T-helper 17 cell (primary cell): ENCODE measurements at regions not wholly inside any gene's neighbourhood (a gene's known extent, or its start where the extent isn't known, plus 50 kb on each side); places are given as distances from the start of the nearest gene placed in this dataset.

ENCODE experiments used
- ATAC-seq: fragments of 150-1000 bp; cut with Tn5 transposase; 2 replicates; pipeline ENCODE4 v1.10.0; 2021; ENCODE audit warnings: mild to moderate bottlenecking, moderate library complexity
- DNase-seq, 3 donors: peaks; one replicate each; pipeline versions ENCODE4 v3.0.0 to v3.0.0-alpha.2; 2020 to 2021
- H3K9me3 ChIP-seq: one replicate; pipeline ENCODE4 v1.7.0; 2013; ENCODE audit warnings: low read length, mild to moderate bottlenecking; ENCODE audit not compliant: control insufficient read depth, poor library complexity, severe bottlenecking
- H3K27ac Mint-ChIP-seq: one replicate; pipeline ENCODE4 v1.8.0; 2022; ENCODE audit warnings: mild to moderate bottlenecking, moderate library complexity, mixed read lengths
- H3K27me3 Mint-ChIP-seq: one replicate; pipeline ENCODE4 v1.8.0; 2022; ENCODE audit warnings: mixed read lengths
- H3K36me3 Mint-ChIP-seq: one replicate; pipeline ENCODE4 v1.8.0; 2022; ENCODE audit warnings: low read depth, mixed read lengths
- H3K4me1 Mint-ChIP-seq: one replicate; pipeline ENCODE4 v1.8.0; 2022; ENCODE audit warnings: mild to moderate bottlenecking, mixed read lengths
- H3K4me3 Mint-ChIP-seq: one replicate; pipeline ENCODE4 v1.8.0; 2022; ENCODE audit warnings: mild to moderate bottlenecking, moderate library complexity, mixed read lengths

GRCh38 chr2:152227969-152228592, 52.5 kb upstream of the STAM2 start:
- H3K4me3 Mint-ChIP-seq, result no peak overlapping the region
- no peaks in the 10 kb centered on the region for H3K36me3 Mint-ChIP-seq
- H3K9me3 ChIP-seq, result no peaks in the 10 kb centered on the region
- no peak for DNase-seq
- no peak overlapping the region for H3K27ac Mint-ChIP-seq
- ATAC-seq, result no peak
- H3K27me3 Mint-ChIP-seq, result no peaks in the 10 kb centered on the region
- no peaks in the 10 kb centered on the region for H3K4me1 Mint-ChIP-seq

GRCh38 chr2:152231446-152231845, 55.9 kb upstream of the STAM2 start:
- Mint-ChIP-seq H3K27me3 (peaks cover 5% of the 10 kb centered on the region), H3K27ac (no peak overlapping the region), H3K36me3 (no peaks in the 10 kb centered on the region), H3K4me1 (no peaks in the 10 kb centered on the region), H3K4me3 (no peak overlapping the region)
- no peak for DNase-seq
- no peaks in the 10 kb centered on the region for H3K9me3 ChIP-seq
- ATAC-seq, result no peak

- no peak for DNase-seq
- Mint-ChIP-seq H3K4me1 (no peaks in the 10 kb centered on the region), H3K27ac (no peak overlapping the region), H3K4me3 (no peak overlapping the region), H3K27me3 (peaks cover 5% of the 10 kb centered on the region), H3K36me3 (no peaks in the 10 kb centered on the region)
- ATAC-seq, result no peak
- H3K9me3 ChIP-seq, result no peaks in the 10 kb centered on the region
Measured at GRCh38 chr2:152234277-152234676, 58.7 kb upstream of the STAM2 start.

DNA sequence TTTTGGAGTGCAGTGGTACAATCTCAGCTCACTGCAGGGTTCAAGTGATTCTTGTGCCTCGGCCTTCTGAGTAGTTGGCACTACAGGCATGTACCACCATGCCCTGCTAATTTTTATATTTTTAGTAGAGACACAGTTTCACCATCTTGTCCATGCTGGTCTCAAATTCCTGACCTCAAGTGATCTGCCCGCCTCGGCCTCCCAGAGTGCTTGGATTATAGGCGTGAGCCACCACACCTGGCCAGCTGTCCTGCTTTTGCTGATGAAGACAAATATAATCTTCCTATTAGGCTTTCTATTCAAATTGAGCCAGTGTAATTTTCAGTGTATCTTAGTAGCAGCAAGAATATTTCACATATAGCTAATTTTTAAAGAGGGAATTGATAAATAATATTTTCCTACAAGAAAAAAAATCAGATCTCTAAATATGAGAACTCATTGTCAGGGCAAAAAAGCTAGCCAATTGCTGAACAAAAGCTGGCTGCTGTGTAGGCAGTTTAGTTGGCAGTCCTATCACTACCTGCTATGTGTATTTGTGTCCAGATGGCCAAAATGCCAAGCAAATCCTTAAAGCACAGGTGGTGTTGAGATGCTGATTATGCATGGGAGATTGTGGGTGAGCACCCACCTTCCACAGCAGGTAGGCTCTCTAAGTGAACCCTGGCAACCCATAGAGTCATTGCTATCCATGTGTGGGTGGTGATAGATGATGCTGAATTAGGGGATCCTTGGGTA, 60.8 kb upstream of the STAM2 start:
- peaks cover 3% of the 10 kb centered on the region for H3K9me3 ChIP-seq
- ATAC-seq (no peak), DNase-seq (no peak)
- H3K27ac Mint-ChIP-seq, result no peak overlapping the region
- no peaks in the 10 kb centered on the region for H3K36me3 Mint-ChIP-seq
- H3K4me3 Mint-ChIP-seq, result no peak overlapping the region
- no peaks in the 10 kb centered on the region for H3K4me1 Mint-ChIP-seq
- peaks cover 5% of the 10 kb centered on the region for H3K27me3 Mint-ChIP-seq

DNA sequence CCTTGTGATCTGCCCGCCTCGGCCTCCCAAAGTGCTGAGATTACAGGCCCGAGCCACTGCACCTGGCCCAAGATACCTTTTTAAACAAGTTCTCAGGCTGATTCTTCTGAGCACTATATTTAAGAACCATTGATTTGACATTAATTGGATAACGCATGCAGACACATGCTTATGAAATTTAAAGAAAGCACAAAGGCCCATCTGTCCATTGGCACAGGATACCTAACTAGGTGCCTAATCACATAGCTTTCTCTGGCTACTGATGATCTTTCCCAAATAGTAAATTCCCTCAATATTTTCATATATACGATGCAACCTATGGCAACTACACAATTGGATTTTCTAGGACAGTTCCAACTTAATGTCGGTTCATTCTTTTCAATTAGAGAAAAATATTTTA, 62.5 kb upstream of the STAM2 start:
- Mint-ChIP-seq H3K4me1 (no peaks in the 10 kb centered on the region), H3K27me3 (peaks cover 5% of the 10 kb centered on the region), H3K36me3 (no peaks in the 10 kb centered on the region), H3K4me3 (no peak overlapping the region), H3K27ac (no peak overlapping the region)
- ATAC-seq (no peak), DNase-seq (no peak)
- peaks cover 3% of the 10 kb centered on the region for H3K9me3 ChIP-seq

GRCh38 chr2:152240559-152241231, 65.1 kb upstream of the STAM2 start:
- Mint-ChIP-seq H3K4me3 (no peak overlapping the region), H3K36me3 (no peaks in the 10 kb centered on the region), H3K27ac (no peak overlapping the region), H3K4me1 (no peaks in the 10 kb centered on the region), H3K27me3 (peaks cover 7% of the 10 kb centered on the region)
- no peak for DNase-seq
- peaks cover 3% of the 10 kb centered on the region for H3K9me3 ChIP-seq
- ATAC-seq, result no peak

- no peak for ATAC-seq
- peaks cover 11% of the 10 kb centered on the region for H3K27me3 Mint-ChIP-seq
- no peak for DNase-seq
- no peaks in the 10 kb centered on the region for H3K36me3 Mint-ChIP-seq
- H3K4me1 Mint-ChIP-seq, result no peaks in the 10 kb centered on the region
- no peak overlapping the region for H3K27ac Mint-ChIP-seq
- no peak overlapping the region for H3K4me3 Mint-ChIP-seq
- H3K9me3 ChIP-seq, result peaks cover 3% of the 10 kb centered on the region
Measured at GRCh38 chr2:152241948-152242729, 66.6 kb upstream of the STAM2 start.

GRCh38 chr2:152242787-152243472, 67.4 kb upstream of the STAM2 start:
- Mint-ChIP-seq H3K27ac (no peak overlapping the region), H3K36me3 (no peaks in the 10 kb centered on the region), H3K4me3 (no peak overlapping the region), H3K4me1 (no peaks in the 10 kb centered on the region), H3K27me3 (peaks cover 11% of the 10 kb centered on the region)
- ATAC-seq, result no peak
- H3K9me3 ChIP-seq, result peaks cover 3% of the 10 kb centered on the region
- DNase-seq, result no peak

DNA sequence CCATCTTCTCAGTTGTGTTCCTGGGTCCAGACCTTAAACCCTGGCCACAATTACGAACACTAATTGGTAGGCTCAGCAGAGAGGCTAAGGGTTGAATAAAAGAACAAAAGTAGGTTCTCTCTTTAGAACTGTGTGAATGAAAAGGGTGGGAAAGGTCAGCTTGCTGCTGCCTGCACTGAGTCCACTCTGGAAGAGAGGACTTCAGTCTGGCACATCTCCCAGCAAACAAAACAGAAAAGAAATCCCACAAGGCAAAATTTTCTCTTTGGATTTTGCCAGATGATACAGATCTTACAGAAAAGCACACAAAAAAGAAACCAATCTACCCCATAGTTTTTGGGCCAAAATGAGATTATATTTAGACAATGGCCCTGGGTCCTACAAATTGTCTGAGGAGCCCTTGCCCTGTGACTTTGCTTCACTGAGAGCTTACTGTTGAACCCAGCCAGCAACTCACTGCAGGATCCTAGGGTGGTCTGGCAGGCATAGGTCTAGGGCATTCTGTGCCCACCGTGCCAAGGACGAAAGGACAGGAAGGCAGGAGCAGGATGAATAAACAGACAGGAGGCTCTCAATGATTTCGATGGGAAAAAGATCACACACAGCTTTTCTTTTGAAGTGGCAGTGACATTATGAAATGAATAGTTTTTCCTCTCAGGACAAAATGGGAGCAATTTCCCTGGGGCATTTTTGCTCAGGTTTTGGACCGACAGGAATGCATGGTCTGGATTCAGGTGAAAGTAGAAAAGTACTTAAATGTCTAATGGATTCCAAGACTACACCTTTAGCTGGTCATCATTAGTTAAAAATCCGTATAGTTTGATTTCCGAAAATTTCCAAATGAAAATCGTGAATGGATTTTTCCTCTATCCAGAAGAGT, 68.4 kb upstream of the STAM2 start:
- DNase-seq (no peak), ATAC-seq (no peak)
- H3K9me3 ChIP-seq, result peaks cover 3% of the 10 kb centered on the region
- Mint-ChIP-seq H3K4me1 (no peaks in the 10 kb centered on the region), H3K4me3 (no peak overlapping the region), H3K27me3 (peaks cover 11% of the 10 kb centered on the region), H3K27ac (no peak overlapping the region), H3K36me3 (no peaks in the 10 kb centered on the region)

DNA sequence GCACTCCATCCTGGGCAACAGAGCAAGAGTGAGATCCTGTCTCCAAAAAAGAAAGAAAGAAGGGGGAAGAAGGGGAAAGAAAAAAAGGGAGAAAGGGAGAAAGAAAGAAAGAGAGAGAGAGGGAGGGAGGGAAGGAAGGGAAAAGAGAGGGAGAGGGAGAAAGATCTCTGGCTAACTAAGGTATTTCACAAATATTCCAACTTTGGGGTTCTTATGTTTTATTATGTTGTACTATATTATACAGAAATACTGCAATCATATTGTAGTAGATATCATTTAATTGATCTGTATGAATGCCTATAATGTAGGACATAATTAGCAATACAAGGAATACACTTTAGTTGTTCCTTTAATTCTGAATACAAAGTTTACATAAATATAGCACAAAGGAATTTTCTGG, 70.1 kb upstream of the STAM2 start:
- no peaks in the 10 kb centered on the region for H3K36me3 Mint-ChIP-seq
- no peaks in the 10 kb centered on the region for H3K9me3 ChIP-seq
- H3K27me3 Mint-ChIP-seq, result peaks cover 11% of the 10 kb centered on the region
- no peak for ATAC-seq
- H3K4me3 Mint-ChIP-seq, result no peak overlapping the region
- H3K27ac Mint-ChIP-seq, result no peak overlapping the region
- no peaks in the 10 kb centered on the region for H3K4me1 Mint-ChIP-seq
- DNase-seq, result no peak

- DNase-seq, result no peak
- Mint-ChIP-seq H3K36me3 (no peaks in the 10 kb centered on the region), H3K27me3 (peaks cover 19% of the 10 kb centered on the region), H3K27ac (no peak overlapping the region), H3K4me1 (no peaks in the 10 kb centered on the region), H3K4me3 (no peak overlapping the region)
- no peak for ATAC-seq
- no peaks in the 10 kb centered on the region for H3K9me3 ChIP-seq
Measured at GRCh38 chr2:152246686-152247336, 71.2 kb upstream of the STAM2 start.

DNA sequence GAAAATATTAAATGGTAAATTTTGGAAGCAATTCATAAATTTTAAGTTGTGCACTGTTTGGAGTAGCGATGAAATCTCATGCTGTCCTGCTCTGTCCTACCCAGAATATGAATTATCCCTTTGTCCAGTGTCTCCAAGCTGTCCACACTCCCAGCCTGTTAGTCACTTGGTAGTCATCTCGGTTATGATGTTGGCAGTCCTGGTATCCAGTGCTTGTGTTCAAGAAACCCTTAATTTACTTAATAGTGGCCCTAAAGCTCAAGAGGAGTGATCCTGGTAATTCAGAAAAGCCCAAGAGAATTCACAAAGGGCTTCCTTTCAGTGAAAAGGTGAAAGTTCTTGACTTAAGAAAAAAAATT, 71.8 kb upstream of the STAM2 start:
- Mint-ChIP-seq H3K27me3 (peaks cover 19% of the 10 kb centered on the region), H3K4me1 (no peaks in the 10 kb centered on the region), H3K4me3 (no peak overlapping the region), H3K36me3 (no peaks in the 10 kb centered on the region), H3K27ac (no peak overlapping the region)
- DNase-seq (no peak), ATAC-seq (no peak)
- H3K9me3 ChIP-seq, result no peaks in the 10 kb centered on the region
